HG03457 (cell line): ENCODE measurements at regions not wholly inside any gene's neighbourhood (a gene's known extent, or its start where the extent isn't known, plus 50 kb on each side); places are given as distances from the start of the nearest gene placed in this dataset.

Experiments used
- ATAC-seq: cut with Tn5 transposase; IDR thresholded peaks from one replicate; pipeline ENCODE4 v1.9.1; 2021; ENCODE audit warnings: moderate number of reproducible peaks; ENCODE audit not compliant: unreplicated experiment

DNA sequence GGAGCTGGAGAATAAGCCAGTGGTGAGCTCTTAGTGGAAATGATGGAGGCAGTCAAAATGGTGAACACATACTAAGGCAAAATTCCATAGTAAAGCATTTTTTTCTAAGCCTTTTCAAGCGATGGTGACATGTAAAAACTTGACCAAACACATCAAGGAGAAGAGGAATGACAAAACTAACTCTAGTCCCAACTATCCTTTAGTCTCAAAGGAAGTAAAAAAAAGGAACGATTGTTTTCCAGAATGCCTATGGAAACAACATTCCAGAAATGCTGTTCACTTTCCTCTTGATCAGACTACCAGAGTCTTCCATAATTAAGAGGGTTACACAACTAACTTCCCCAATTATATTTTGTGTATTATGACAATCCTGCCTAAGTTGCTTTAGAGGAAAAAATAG lies 715.6 kb downstream of the EPHA4 start:
- ATAC-seq: no peak

- ATAC-seq: no peak
These were observed 714.7 kb downstream of the EPHA4 start for GRCh38 chr2:220857368-220857767.

- ATAC-seq: no peak
These were observed 714.0 kb downstream of the EPHA4 start for GRCh38 chr2:220858101-220858500.

- ATAC-seq: no peak
These were observed 700.2 kb downstream of the EPHA4 start for GRCh38 chr2:220871909-220872308.

GRCh38 chr2:220876080-220876824 lies 695.9 kb downstream of the EPHA4 start:
- ATAC-seq: no peak

- ATAC-seq: no peak
These were observed 694.6 kb downstream of the EPHA4 start for GRCh38 chr2:220877491-220877890.

- no peak for ATAC-seq
These were observed 694.2 kb downstream of the EPHA4 start for GRCh38 chr2:220877897-220878296.

- ATAC-seq: no peak
These were observed 691.2 kb downstream of the EPHA4 start for GRCh38 chr2:220880623-220881596.

DNA sequence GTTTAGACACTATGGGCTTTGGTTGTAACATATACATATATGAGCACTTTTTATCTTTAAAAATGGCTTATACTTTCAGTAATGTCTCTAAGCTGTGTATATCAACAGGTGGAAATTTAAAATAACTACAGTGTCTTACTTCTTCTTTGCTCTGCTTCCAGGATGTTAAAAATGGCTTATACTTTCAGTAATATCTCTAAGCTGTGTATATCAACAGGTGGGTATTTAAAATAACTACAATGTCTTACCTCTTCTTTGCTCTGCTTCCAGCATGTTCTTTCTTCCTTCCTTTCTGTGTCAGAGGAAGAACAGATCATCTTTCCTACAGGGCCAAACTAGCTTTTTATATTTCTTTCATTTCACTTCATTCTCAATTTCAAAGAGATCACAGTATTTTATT lies 689.6 kb downstream of the EPHA4 start:
- ATAC-seq: no peak

DNA sequence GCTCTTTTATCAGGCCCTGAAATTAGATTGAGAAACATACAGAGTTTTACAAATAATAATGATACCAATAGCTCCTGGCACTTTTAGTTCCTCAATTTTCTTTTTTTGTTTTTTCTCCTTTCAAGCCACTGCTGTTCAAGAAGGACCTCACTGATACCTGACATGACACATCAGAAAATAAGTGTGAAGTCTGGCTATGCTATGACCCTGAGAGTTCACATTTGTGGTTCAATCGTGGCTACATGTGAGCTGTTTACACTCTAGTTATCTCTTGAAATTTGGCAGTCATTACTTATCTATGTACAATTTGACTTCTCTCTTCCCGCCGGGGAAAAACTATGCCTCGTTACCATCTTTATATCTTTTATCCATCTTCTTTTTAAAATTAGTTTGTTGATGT lies 686.5 kb downstream of the EPHA4 start:
- no peak for ATAC-seq

DNA sequence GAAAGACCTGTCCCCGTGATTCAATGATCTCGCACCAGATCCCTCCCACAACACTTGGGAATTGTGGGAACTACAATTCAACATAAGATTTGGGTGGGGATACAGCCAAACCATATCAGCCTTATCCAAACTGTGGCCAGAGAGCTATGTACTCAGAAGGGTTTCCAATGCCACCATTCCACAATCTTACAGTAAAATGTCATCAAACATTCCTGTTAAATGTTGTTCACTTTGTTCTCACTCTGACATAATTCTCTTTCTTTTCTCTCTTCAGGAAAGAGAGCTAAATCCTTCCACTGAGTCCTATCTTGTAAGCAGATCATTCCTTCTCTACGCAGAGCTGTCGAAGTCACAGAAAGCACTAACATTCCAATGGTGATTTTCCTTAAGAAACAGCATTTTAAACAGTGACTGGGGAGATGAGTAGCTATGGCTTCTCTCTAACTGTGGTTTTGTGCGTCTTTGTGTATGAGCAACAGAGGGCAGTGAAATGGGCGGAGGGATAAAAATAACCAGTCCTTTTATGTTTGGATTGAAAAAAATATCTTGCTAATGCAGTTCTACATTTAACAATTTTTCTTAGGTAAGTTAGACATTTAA lies 684.7 kb downstream of the EPHA4 start:
- no peak for ATAC-seq

DNA sequence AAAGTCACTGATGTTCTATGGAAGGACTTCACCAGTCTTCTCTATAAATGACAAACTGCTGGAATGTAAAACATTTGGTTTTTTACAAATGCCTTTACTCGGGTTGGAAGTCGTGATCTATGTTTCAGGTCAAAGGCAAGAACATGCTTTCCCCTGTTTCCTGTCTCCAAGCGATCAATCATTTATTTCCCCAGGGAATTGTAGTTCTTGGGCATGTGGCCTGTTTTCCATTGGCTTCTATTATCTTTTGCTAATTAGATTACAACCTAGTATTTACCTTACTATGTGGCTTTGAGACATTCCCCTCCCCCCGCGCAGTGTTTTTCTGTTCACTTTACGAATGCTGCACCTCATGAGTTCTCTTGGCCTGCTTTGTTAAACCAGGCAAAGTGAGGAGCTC lies 684.2 kb downstream of the EPHA4 start:
- ATAC-seq: no peak

DNA sequence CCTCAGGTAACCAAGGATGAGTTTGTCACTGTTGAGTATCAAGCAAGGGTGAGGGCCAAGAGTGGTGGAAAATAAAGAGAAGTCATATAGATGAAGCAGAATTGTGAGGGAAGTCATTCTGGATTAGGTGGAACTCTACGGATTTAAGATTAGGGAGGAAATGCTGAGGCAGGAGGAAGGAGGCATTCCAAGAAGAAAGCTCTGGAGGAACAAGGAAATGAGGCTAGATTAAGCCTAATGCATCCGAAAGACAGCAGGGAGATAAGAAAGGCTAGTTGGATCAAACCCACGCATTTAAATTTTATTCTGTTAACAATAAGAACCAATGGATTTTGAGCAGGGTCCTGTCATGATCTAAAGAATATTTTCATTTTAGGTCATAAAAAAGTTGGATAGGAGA lies 681.2 kb downstream of the EPHA4 start:
- ATAC-seq: no peak

- ATAC-seq: no peak
These were observed 680.7 kb downstream of the EPHA4 start for GRCh38 chr2:220891405-220891804.

DNA sequence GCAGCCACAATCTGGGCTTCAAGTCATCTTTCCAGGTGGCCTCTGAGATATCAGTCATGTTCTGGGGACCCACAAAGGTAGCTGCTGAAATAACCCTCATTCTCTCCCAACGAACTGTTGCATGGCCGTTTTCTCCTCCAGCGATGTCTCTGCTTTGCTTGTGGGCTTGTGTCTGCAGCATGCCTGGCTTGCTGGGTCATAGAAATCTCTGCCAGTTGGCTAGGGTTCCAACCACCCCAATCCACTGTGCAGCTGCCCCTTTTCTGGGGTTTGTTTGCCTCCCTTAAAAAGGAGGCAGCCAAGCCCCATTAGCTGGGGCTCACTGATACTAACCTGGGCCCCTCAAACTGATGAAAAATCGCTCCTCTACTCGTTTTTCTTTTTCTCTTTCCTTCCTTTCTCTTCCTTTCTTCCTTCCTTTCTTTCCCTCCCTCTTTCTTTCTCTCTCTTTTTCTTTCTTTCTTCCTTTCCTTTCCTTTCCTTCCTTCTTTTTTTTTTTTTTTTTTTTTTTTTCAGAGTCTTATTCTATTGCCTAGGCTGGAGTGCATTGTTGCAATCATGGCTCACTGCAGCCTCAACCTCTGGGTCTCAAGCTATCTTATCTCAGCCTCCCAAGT lies 680.0 kb downstream of the EPHA4 start:
- ATAC-seq: no peak

- ATAC-seq: no peak
These were observed 678.7 kb downstream of the EPHA4 start for GRCh38 chr2:220893411-220893810.

DNA sequence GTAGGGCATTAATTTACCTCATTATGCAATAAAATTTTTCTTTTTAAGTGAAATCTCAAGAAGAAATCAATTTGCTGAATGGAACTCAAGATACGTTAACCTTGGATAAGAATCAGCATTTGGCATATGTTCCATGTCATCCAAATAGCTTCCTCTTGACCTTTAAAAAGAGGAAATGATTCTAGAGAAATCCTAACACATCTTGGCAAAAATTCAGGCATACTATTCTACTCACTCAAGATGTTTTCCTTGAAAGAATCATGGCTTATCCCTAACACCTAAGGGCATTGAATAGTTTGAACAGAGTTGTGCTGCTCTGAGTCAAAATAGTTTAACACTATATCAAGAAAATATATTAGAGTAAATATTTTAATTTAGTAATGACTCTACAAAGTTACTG lies 678.0 kb downstream of the EPHA4 start:
- ATAC-seq: no peak

GRCh38 chr2:220899492-220899891 lies 672.6 kb downstream of the EPHA4 start:
- no peak for ATAC-seq

- no peak for ATAC-seq
These were observed 668.1 kb downstream of the EPHA4 start for GRCh38 chr2:220904015-220904414.

- no peak for ATAC-seq
These were observed 658.7 kb downstream of the EPHA4 start for GRCh38 chr2:220913384-220913783.

DNA sequence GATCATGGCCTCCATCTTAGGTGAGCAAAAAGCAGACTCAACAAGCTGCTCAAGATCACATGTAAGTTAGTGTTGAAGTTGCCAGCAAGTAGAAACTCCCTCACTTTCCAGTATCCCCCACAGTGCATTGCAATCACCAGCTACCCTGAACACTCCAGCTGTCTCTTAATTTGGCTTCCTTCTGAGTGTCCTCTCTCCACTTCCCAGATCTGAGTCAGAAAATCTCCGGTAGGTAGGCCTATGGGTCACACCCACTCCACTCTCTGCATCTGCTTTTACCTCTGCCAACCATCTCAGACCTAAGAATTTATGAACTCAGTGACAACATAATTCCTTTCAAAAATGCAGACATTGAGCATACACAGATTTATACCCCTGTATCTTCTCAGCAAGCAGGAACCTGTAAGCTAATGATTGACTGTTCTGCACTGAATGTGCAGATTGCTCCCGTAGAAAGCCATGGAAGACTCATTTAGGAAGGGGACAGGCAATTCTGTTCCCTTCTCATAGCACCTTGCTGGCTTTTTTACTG lies 656.9 kb downstream of the EPHA4 start:
- ATAC-seq: no peak
